PC-9 (cell line): ENCODE measurements at regions not wholly inside any gene's neighbourhood (a gene's known extent, or its start where the extent isn't known, plus 50 kb on each side); places are given as distances from the start of the nearest gene placed in this dataset.

Experiments used
- EZH2 ChIP-seq: fragments of 200-600 bp; sonication (generic); IDR thresholded peaks from 2 replicates; pipeline ENCODE4 v1.8.0; 2017; ENCODE audit warnings: antibody characterized with exemption, low read depth
- TF ChIP-seq, protein P1 (sequence below): fragments of 200-600 bp; sonication (generic); conservative IDR thresholded peaks from 2 replicates; pipeline ENCODE4 v1.6.1; 2017; ENCODE audit warnings: mixed run types, antibody characterized with exemption, mild to moderate bottlenecking, moderate library complexity

DNA sequence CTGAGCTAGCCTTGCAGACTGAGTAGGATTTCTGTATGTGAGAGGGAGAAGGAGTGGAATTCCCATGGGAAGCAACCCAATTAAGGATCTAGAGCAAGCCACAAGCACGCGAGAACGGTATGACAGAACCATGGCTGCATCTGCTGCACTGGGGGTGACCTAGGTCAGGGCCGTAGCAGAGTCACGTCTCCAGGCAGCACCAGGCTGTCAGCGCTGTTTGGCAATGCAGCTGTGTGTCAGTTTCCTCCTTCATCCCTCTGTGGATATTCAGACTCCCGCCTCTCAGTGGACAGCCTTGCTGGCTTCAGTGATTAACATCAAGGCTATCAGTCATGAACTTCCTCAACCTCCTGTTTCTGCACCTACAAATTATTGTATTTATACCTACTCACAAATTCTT is 118.1 kb upstream of the PPP2R5A start:
- TF ChIP-seq, protein P1, sequence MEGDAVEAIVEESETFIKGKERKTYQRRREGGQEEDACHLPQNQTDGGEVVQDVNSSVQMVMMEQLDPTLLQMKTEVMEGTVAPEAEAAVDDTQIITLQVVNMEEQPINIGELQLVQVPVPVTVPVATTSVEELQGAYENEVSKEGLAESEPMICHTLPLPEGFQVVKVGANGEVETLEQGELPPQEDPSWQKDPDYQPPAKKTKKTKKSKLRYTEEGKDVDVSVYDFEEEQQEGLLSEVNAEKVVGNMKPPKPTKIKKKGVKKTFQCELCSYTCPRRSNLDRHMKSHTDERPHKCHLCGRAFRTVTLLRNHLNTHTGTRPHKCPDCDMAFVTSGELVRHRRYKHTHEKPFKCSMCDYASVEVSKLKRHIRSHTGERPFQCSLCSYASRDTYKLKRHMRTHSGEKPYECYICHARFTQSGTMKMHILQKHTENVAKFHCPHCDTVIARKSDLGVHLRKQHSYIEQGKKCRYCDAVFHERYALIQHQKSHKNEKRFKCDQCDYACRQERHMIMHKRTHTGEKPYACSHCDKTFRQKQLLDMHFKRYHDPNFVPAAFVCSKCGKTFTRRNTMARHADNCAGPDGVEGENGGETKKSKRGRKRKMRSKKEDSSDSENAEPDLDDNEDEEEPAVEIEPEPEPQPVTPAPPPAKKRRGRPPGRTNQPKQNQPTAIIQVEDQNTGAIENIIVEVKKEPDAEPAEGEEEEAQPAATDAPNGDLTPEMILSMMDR: no peak
- no peak for TF ChIP-seq EZH2
